Stimulated activated CD4-positive, alpha-beta T cell treated with anti-CD3 and anti-CD28 coated beads, Interleukin-12 subunit alpha, Interleukin-12 subunit beta, amount 100 ng/mL, for 48 hours (primary cell): ENCODE measurements at regions not wholly inside any gene's neighbourhood (a gene's known extent, or its start where the extent isn't known, plus 50 kb on each side); places are given as distances from the start of the nearest gene placed in this dataset.

Experiments used
- DNase-seq, 3 donors: peaks; one replicate each; pipeline ENCODE4 v3.0.0-alpha.2; 2020; ENCODE audit warnings: low read depth in 2 of 3, low spot score in 1 of 3

DNA sequence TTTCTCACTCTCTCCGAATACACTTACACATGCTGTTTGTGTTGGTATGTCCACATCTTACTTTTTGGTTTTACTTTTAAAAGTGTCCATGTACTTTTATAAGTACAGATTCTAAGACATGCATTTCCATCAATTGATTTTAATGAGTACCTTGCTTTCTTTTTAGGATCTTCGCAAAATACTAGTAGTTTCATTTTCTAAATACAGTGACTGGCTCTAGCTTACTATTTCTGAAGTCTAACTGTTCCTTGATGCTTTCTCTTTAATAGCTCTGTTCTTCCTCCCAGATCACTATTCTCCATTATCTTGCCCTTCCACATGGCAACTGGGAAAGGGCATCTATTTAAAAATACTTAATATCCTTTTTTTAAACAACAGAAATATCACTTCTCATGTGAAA, 164.1 kb downstream of the KITLG start:
- DNase-seq: no peak

DNA sequence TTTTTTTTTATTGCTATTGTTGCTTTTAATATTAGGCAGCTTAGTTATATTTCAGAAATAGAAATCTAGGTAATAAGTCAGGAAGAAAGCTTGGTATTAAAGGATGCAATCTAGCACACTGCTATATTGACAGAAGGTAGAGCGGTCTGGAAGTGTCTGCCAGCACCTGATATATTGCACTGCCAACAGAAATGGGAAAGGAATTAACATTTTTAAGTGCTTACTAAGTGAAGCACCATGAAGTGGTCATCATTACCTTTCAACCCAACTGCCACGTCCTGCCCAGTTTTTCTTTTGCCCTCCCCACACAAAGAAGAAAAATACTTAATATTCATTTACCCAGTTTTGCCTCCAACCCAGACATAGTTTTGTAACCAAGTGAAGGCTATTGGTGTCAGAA, 163.5 kb downstream of the KITLG start:
- no peak for DNase-seq

DNA sequence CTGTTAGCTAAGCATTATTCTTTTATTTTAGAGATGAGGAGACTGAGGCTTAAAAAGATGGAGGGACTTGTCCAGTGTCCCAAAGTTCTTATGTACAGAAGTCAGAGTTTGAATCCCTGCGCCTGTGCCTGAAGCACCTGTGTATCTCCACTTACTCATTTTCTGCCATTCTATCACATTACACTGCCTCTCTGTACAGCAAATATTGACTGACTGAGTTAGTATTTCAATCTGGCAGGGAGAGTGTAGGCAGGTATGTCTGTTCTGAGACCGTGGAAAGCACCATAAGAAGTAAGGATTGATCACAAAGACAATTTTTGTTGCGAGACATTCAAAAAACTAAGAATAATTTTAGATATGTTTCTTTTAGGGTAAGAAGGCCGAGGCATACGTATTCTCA, 162.7 kb downstream of the KITLG start:
- DNase-seq: no peak

DNA sequence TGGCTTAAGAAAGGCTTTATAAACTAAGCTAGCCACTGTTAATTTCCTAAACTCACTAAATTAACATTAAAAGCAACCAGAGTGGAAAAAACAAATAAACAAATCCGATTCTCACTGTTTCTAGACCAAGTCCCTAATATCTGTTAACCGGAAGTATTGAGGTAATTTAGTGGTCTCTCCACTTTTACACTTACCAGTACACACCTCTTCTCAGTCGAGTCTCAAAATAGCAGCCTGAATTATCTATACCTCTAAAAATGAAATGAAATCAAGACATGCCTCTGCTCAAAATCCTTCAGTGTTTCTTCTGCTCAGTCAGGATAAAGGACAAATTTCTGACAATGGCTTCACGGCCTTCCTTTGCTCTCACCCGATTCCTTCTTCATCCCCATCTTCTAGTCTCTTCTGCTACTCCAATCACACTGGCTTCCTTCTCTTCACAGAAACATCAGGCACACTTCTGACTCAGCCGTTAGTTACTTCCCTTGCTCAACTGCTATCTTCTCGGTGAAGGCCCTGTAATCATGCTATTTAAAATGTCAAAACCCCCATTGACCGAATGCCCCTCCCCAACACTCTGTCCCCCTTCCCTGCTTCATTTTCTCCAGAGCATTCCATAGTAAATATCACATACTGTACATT, 161.3 kb downstream of the KITLG start:
- no peak for DNase-seq

DNA sequence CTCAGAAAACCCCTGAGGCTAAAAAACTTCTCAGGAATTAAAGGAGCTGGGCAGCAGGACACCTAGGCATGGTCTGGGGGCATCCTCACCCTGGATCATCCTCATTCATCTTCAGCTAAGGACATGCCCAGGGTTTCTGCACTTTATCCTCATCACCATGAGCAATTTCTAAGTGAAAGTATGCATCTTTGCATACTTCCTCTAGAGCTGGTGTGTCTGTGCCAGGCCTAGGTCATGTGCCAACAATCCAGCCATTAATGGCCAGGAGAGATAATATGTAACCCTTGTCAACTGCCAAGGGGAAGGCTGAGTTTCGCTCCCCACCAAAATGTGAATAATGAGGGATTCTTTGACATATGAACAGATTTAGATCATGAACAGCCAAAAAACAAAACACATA, 160.5 kb downstream of the KITLG start:
- DNase-seq: no peak

DNA sequence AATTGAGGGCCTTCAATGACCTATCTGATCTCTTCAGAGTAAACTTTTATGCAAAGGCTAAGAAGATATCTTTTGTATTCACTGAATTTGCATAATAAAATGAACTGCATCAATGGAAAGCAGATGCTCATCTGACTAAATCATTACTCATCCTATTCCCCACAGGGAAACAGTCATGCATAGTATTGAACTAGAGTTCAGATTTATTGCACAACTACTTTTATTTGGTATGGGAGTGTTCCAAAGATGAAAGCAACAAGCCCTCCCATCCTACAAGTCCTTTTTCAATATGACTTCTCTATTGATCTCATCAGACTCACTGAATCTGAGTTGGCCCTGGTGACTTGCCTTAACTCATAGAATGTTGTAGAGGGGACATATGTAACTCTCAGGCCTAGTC, 159.8 kb downstream of the KITLG start:
- no peak for DNase-seq

DNA sequence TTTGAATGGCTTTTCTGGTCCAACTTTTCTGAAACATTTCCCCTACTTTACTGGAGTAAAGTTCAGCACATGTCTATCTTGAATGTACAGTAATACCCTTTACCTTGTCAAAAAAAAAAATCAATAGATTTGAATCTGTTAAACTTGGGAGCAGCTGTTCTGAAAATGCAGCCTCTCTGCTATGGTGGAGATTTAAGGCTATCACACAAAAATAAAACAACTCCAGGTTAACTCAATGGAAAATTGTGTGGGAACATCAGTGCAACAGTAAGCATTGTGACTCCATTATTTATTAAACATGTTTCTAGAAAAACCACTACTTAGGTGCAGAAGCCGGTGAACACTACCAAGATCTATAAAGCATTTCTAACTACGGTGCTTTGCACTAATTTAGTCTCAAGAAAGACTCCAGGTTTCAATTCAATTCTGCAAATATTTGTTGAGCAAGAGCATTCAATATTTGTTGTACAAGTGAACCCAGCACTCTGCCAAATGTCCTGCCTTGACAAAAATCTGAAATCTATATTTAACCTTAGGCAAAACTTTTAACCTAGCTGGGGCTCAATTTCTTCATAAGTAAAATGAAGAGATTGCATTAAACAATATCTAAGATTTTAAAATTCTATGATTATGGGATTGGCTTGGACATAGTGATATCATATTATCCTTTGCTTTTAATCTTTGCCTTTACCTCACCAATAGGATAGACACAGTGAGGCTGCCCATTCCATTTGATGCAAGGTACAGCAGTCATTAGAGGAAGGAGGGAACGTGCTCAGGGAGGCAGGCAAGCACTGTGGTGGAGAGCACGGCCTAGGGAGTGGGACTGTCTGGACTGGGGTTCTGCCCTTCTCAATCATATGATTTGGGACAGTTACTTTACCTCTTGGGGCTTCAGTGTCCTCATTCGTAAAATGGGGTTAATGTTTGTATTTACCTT, 155.2 kb downstream of the KITLG start:
- no peak for DNase-seq

DNA sequence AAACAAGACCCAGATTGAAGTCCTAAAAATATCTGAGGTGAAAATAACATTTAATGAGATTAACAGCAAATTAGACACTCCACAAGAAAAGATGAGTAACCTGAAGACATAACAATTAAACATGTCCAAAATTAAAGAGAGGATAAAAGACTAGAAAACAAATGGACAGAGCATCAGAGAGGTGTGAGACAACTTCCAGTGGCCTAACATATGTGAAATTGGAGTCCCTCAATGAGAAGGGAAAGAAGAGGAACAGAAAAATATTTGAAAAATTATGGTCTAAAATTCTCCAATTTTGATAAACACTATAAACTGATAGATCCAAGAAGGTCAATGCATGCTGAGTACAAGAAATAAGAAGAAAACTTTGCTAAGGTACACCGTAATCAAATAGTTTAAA, 151.9 kb downstream of the KITLG start:
- no peak for DNase-seq

DNA sequence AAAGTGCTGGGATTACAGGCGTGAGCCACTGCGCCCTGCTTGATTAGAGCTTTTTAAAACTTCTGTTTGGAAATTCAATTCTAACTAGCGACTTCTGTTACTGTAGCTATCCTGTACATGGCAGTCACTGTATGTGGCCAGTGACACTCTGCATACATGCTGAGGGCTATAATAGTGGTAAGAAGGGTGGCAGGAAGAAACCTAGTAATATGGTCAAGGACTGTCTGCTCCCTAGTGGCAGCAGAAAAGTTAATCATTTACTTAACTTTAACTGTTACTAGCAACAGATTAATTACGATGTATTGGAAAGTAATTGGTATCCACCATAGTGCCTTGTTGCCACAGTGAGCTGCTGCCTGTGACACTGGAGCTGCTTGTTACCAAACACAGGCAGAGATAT, 149.0 kb downstream of the KITLG start:
- no peak for DNase-seq

DNA sequence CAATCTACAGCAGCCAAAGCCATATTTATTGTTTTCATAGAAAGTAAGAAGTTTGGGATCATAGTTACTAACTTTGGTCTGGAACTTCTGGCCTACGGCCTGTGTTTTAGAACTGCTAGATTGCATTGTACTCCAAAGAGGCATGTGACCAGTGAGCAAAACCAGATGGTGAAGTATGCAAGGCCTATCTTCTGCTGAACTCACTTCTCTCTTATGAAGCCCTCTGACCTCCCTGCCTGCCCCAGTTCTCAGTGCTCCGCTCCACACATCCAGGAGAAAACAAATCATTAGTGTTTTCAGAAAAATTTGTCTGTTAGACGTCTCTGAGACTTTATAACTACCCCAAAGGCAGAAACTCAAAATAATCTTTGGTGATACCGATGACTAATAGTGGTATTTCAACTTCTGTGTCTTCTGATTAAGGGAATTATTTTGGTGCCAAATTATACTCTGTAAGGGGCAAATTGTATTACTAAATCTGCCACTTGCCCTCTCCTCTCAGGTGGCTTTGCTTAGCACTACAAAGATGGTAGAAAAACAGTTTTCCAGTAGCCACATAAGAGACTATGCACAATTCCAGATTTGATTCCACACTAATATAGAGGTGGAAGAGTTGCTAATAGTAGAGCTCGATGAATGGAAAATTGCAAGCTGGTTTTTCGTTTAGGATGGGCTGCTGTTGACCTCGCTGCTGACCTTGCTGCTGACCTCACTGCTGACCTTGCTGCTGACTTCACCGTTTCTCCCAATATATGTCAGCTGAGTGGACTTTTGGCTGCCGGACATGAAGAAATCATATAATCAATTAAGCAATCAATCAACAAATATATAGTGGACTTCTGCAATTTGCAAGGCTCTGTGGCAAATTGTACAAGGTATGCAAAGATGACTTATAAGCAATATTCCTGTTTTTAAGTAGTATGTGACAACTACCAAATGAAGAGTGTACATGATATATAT, 147.5 kb downstream of the KITLG start:
- DNase-seq: no peak

DNA sequence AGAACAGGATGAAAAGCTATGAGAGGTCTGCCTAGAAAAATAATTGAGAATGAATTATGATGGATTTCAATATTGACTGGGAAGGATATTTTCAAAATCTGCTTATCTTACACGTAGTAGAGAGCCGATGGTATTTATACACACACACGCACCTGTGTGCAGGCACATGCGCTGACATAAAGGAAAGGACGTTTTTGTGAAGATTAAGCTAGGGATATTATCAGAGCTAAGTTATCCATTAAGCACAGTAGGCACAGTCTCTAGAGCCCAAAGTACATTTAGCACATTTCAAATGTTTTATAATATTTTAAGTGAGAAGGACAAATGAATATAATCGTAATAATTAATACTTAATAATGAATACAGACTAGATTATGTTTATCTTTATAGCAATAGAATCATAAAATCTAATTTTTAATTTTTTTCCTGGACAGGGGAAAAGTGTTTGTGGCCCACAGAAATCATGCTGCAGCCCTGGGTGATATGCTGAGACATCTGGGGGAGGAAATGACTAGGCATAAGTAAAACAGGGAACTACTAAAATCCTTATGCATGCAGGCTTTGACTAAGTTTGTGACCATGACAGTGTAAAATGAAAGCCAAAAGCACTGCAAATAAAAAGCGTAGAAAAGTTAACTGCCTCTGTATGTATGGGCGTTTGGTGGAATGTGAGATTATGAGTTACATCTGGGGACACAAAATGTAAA, 146.1 kb downstream of the KITLG start:
- no peak for DNase-seq

DNA sequence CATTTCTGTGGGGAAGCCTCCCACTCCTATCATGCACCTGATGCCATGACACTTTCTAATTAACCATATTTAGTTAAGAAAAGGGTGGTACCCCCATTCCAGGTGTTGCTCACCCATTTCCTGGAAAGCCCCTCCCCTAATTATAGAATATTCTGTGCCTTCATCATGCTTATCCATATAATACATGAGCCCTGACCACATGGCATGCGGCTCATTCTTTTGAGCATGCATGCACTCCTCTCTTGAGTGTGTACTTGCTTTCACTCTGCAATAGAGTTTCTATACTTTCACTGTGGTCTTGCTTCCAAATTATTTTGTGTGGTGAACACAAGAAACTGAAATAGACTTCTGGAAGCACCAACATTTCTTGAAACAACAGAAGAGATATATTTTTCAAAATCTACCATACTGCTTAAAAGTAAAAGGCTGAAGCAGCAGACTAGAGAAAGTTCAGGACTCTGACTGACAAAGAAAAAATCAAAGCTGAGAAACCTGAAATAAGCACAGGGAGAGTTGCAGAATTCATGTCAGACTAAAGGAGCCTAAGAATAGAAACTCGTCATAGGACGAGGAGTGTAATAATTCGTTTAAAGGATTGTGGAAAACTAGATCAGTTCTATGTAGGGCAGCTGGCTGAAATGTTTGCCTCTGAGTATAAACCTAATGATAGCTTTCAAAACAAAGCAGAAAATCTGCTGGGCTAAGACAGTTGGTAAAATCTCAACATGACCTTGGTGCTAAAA, 144.8 kb downstream of the KITLG start:
- DNase-seq: no peak

DNA sequence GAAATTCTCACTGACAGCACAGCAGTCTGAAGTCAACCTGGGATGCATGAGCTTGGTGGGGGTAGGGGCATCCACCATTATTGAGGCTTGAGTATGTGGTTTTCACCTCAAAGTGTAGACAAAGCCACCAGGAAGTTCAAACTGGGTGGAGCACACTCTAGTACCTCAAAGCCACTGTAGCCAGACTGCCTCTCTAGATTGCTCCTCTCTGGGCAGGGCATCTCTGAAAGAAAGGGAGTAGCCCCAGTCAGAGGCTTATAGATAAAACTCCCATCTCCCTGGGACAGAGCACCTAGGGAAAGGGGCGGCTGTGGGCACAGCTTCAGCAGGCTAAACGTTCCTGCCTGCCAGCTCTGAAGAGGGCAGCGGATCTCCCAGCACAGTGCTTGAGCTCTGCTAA, 143.0 kb downstream of the KITLG start:
- no peak for DNase-seq
